ENCODE measurements at regions not wholly inside any gene's neighbourhood (a gene's known extent, or its start where the extent isn't known, plus 50 kb on each side); places are given as distances from the start of the nearest gene placed in this dataset.

- Mint-ChIP-seq H3K4me1 (ENCODE audit: low read depth) (no peaks in the 10 kb centered on the region), H3K27me3 (ENCODE audit: low read depth) (no peaks in the 10 kb centered on the region), H3K9me3 (peaks cover 5 to 10% of the 10 kb centered on the region in 2 donors), H3K36me3 (ENCODE audit: insufficient read depth in 2 of 2) (peaks cover 5 to 7% of the 10 kb centered on the region in 2 donors), H3K27ac (no peak overlapping the region), H3K4me3 (no peak overlapping the region)
- ATAC-seq (replicated peaks in 1 of 2): no peak
- DNase-seq: no peak
Measured at GRCh38 chr1:59244891-59245290, 52.0 kb upstream of the FGGY start.
